HepG2 (cell line): ENCODE measurements at regions not wholly inside any gene's neighbourhood (a gene's known extent, or its start where the extent isn't known, plus 50 kb on each side); places are given as distances from the start of the nearest gene placed in this dataset.

ENCODE experiments used
- CBFB ChIP-seq: sonication (generic); formaldehyde crosslinking; IDR thresholded peaks from 2 replicates; pipeline ENCODE4 v1.4.0; 2020; ENCODE audit warnings: missing genetic modification reagents
- CHD2 ChIP-seq: IDR thresholded peaks from 2 replicates; pipeline ENCODE4 v1.6.1; 2011; ENCODE audit warnings: low read depth, low read length, improper control_type of control experiment
- E2F2 ChIP-seq: sonication (generic); formaldehyde crosslinking; IDR thresholded peaks from 2 replicates; pipeline ENCODE4 v1.4.0; 2020; ENCODE audit warnings: missing genetic modification reagents, borderline replicate concordance
- GATA4 ChIP-seq: sonication (generic); IDR thresholded peaks from 2 replicates; pipeline ENCODE4 v1.6.1; 2016; ENCODE audit warnings: antibody characterized with exemption, low read depth, borderline replicate concordance
- GPBP1L1 ChIP-seq: sonication (generic); formaldehyde crosslinking; IDR thresholded peaks from 2 replicates; pipeline ENCODE4 v1.5.0; 2020; ENCODE audit warnings: mild to moderate bottlenecking, missing genetic modification reagents
- HOMEZ ChIP-seq: IDR thresholded peaks from 2 replicates; pipeline ENCODE4 v1.6.1; 2016; ENCODE audit warnings: low read depth
- IKZF1 ChIP-seq: fragments of 450-650 bp; IDR thresholded peaks from 2 replicates; pipeline ENCODE4 v1.7.1; 2016
- JUN ChIP-seq: sonication (generic); formaldehyde crosslinking; IDR thresholded peaks from 2 replicates; pipeline ENCODE4 v1.4.0; 2020; ENCODE audit warnings: mild to moderate bottlenecking, missing genetic modification reagents
- KAT8 ChIP-seq: IDR thresholded peaks from 2 replicates; pipeline ENCODE4 v1.6.1; 2016; ENCODE audit warnings: missing genetic modification reagents, missing compliant biosample characterization
- KDM5A ChIP-seq: fragments of 200-600 bp; sonication (generic); IDR thresholded peaks from 2 replicates; pipeline ENCODE4 v1.7.0; 2018; ENCODE audit warnings: antibody characterized with exemption, mild to moderate bottlenecking, low read length, borderline replicate concordance
- KLF16 ChIP-seq, 2 experiments: sonication (generic) in 1 of 2; formaldehyde crosslinking in 1 of 2; IDR thresholded peaks; 2 replicates each; pipeline versions ENCODE4 v1.6.1 to v1.8.0; 2016 to 2023; ENCODE audit warnings: missing genetic modification reagents in 2 of 2, missing compliant biosample characterization in 1 of 2
- PHF8 ChIP-seq: sonication (generic); formaldehyde crosslinking; IDR thresholded peaks from 2 replicates; pipeline ENCODE4 v1.5.0; 2020; ENCODE audit warnings: missing genetic modification reagents
- RFX1 ChIP-seq: fragments of 450-650 bp; IDR thresholded peaks from 2 replicates; pipeline ENCODE4 v1.6.1; 2017
- RFXAP ChIP-seq: sonication (generic); formaldehyde crosslinking; IDR thresholded peaks from 2 replicates; pipeline ENCODE4 v1.4.0; 2020; ENCODE audit warnings: missing genetic modification reagents, borderline replicate concordance
- RXRB ChIP-seq: IDR thresholded peaks from 2 replicates; pipeline ENCODE4 v1.6.1; 2016; ENCODE audit warnings: borderline replicate concordance, missing genetic modification reagents, missing compliant biosample characterization
- SMAD1 ChIP-seq: sonication (generic); formaldehyde crosslinking; IDR thresholded peaks from 2 replicates; pipeline ENCODE4 v1.4.0; 2020; ENCODE audit warnings: missing genetic modification reagents, low read depth, mild to moderate bottlenecking, borderline replicate concordance
- SMAD3 ChIP-seq: sonication (generic); formaldehyde crosslinking; IDR thresholded peaks from 2 replicates; pipeline ENCODE4 v1.4.0; 2020; ENCODE audit warnings: missing genetic modification reagents
- SNRNP70 ChIP-seq: fragments of 200-400 bp; formaldehyde crosslinking; IDR thresholded peaks from 2 replicates; pipeline ENCODE4 v1.6.1; 2017; ENCODE audit warnings: mild to moderate bottlenecking, low read depth, low read length, moderate library complexity
- SRSF1 ChIP-seq: fragments of 200-400 bp; formaldehyde crosslinking; optimal IDR thresholded peaks from 2 replicates; pipeline ENCODE3; 2017; ENCODE audit warnings: mild to moderate bottlenecking, low read depth, low read length, moderate library complexity
- TP53 ChIP-seq: sonication (generic); formaldehyde crosslinking; conservative IDR thresholded peaks from 2 replicates; pipeline ENCODE4 v1.4.0; 2020; ENCODE audit warnings: missing genetic modification reagents
- TSC22D2 ChIP-seq: sonication (generic); formaldehyde crosslinking; IDR thresholded peaks from 2 replicates; pipeline ENCODE4 v1.5.1; 2020; ENCODE audit warnings: missing genetic modification reagents, mild to moderate bottlenecking, borderline replicate concordance
- ZFP36L1 ChIP-seq: sonication (generic); formaldehyde crosslinking; IDR thresholded peaks from 2 replicates; pipeline ENCODE4 v1.8.0; 2022; ENCODE audit warnings: mild to moderate bottlenecking, missing genetic modification reagents, moderate library complexity
- ZFP37 ChIP-seq: sonication (generic); formaldehyde crosslinking; IDR thresholded peaks from 2 replicates; pipeline ENCODE4 v1.4.0; 2020; ENCODE audit warnings: missing genetic modification reagents, borderline replicate concordance
- ZFP90 ChIP-seq: sonication (generic); formaldehyde crosslinking; IDR thresholded peaks from 2 replicates; pipeline ENCODE4 v1.8.0; 2022; ENCODE audit warnings: missing genetic modification reagents, mild to moderate bottlenecking, inconsistent platforms, borderline replicate concordance
- ZMYM4 ChIP-seq: sonication (generic); formaldehyde crosslinking; IDR thresholded peaks from 2 replicates; pipeline ENCODE4 v1.8.1; 2023; ENCODE audit warnings: mild to moderate bottlenecking, missing genetic modification reagents
- ZNF605 ChIP-seq: sonication (generic); formaldehyde crosslinking; IDR thresholded peaks from 2 replicates; pipeline ENCODE4 v1.8.0; 2022; ENCODE audit warnings: mild to moderate bottlenecking, missing genetic modification reagents
- ZNF7 ChIP-seq: IDR thresholded peaks from 2 replicates; pipeline ENCODE4 v1.6.1; 2016; ENCODE audit warnings: missing biosample characterization, missing genetic modification reagents
- ZNF788 ChIP-seq: sonication (generic); formaldehyde crosslinking; IDR thresholded peaks from 2 replicates; pipeline ENCODE4 v1.5.0; 2020; ENCODE audit warnings: mild to moderate bottlenecking, missing genetic modification reagents, borderline replicate concordance
- ZSCAN25 ChIP-seq: sonication (generic); formaldehyde crosslinking; IDR thresholded peaks from 2 replicates; pipeline ENCODE4 v1.8.0; 2022; ENCODE audit warnings: mild to moderate bottlenecking, missing genetic modification reagents

GRCh38 chr2:7825591-7826312, 856.1 kb upstream of the ID2 start (continued):
- TF ChIP-seq ZFP90 (CRISPR knock-in tag) (no peak), GATA4 (no peak), ZNF788 (CRISPR knock-in tag) (no peak), ZSCAN25 (CRISPR knock-in tag) (no peak), CBFB (CRISPR knock-in tag) (no peak), E2F2 (no peak), JUN (CRISPR knock-in tag) (0 out of 2 replicates have a peak, but pooled peaks have one; percentile 36), SMAD1 (CRISPR knock-in tag) (no peak), RXRB (CRISPR knock-in tag) (peak; percentile 41; the same call in 1 of the 2 replicates), ZFP36L1 (CRISPR knock-in tag) (no peak), ZFP37 (CRISPR knock-in tag) (no peak), CHD2 (no peak), TSC22D2 (no peak), ZNF605 (CRISPR knock-in tag) (no peak), KDM5A (no peak), ZNF7 (no peak), SRSF1 (no peak), ZMYM4 (no peak), IKZF1 (no peak), GPBP1L1 (CRISPR knock-in tag) (no peak), PHF8 (no peak), SMAD3 (CRISPR knock-in tag) (no peak), SNRNP70 (no peak), KAT8 (CRISPR knock-in tag) (no peak), HOMEZ (CRISPR knock-in tag) (no peak), RFXAP (CRISPR knock-in tag) (no peak), KLF16 (CRISPR knock-in tag; IDR thresholded peaks at IDR 0.05) (no peak), RFX1 (no peak), TP53 (CRISPR knock-in tag) (no peak)
